Suprapubic skin (tissue), 4 donors: ENCODE measurements at regions not wholly inside any gene's neighbourhood (a gene's known extent, or its start where the extent isn't known, plus 50 kb on each side); places are given as distances from the start of the nearest gene placed in this dataset.

Experiments used
- DNase-seq, 2 donors: peaks; one replicate each; pipeline ENCODE4 v3.0.0-alpha.2; 2019; ENCODE audit warnings: low spot score in 2 of 2
- H3K27ac ChIP-seq: fragments of 200-600 bp; sonication (generic); one replicate; pipeline ENCODE4 v1.5.1; 2019
- H3K27me3 ChIP-seq: fragments of 200-600 bp; sonication (generic); one replicate; pipeline ENCODE4 v1.5.1; 2019
- H3K36me3 ChIP-seq: fragments of 200-600 bp; sonication (generic); one replicate; pipeline ENCODE4 v1.5.1; 2019
- H3K4me1 ChIP-seq: fragments of 200-600 bp; sonication (generic); one replicate; pipeline ENCODE4 v1.5.1; 2019
- H3K4me3 ChIP-seq: fragments of 200-600 bp; sonication (generic); one replicate; pipeline ENCODE4 v1.5.1; 2019; ENCODE audit warnings: mild to moderate bottlenecking
- H3K9me3 ChIP-seq: fragments of 200-600 bp; sonication (generic); one replicate; pipeline ENCODE4 v1.5.1; 2019
- CTCF ChIP-seq, 2 donors: fragments of 200-600 bp in 1 of 2; fragments of 450-650 bp in 1 of 2; sonication (generic) in 1 of 2; IDR thresholded peaks; one replicate each; pipeline ENCODE4 v1.5.1; 2016 to 2019; ENCODE audit warnings: antibody characterized with exemption in 2 of 2, mild to moderate bottlenecking in 1 of 2, moderate library complexity in 1 of 2
- EP300 ChIP-seq: sonication (generic); formaldehyde crosslinking; IDR thresholded peaks from one replicate; pipeline ENCODE4 v1.6.1; 2017; ENCODE audit warnings: antibody characterized with exemption
- POLR2A ChIP-seq, 2 donors: fragments of 450-650 bp; IDR thresholded peaks; one replicate each; pipeline ENCODE4 v1.6.1; 2017; ENCODE audit warnings: antibody characterized with exemption in 2 of 2, mild to moderate bottlenecking in 2 of 2, moderate library complexity in 2 of 2
- POLR2AphosphoS5 ChIP-seq, 3 donors: sonication (generic); formaldehyde crosslinking; IDR thresholded peaks; one replicate each; pipeline ENCODE4 v1.6.1; 2017; ENCODE audit warnings: antibody characterized with exemption in 3 of 3
- whole genome bisulfite sequencing: methylation state at CpG from one replicate; pipeline ENCODE4 v1.1.5; 2018; 5-methylcytosine and 5-hydroxymethylcytosine counted together

DNA sequence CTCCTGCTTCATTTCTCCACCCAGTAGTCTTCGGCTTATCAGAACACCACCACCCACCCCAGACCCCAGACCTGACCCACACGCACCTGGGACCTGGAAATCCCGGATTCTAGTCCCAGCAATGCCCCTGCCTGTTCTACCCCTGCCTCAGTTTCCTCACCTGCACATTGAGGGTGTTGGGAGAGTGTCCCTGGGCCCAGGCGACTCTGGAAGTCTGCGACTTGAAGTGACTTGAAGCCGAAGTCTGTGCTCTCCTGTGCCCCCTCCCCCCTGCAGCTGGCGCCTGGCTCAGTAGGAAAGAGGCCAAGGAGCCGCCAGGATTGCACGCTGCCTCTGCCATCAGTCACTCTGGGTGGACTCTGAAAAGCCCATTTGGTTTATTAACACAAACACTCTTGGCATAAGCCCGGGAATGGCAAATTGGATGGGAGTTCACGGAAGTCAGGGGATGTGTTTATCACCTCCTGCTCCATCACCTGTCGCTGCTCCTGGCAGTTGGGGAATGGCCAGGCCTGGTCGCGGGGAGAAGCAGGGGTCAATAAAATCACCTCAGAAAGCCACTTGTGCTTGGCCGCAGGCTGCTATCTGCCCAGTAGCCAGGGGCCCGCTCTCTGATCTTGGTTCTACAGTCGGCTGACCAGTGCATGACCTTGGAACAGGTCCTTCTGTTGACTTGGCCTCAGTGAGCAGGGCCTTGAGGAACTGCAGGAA is 132.7 kb downstream of the ACTL8 start:
- WGBS = 50% methylated on average over 17 of the region's 17 CpGs

GRCh38 chr1:17890056-17890814 is 135.1 kb downstream of the ACTL8 start:
- peak in 1 of 2 donors; percentile 69 for DNase-seq
- TF ChIP-seq POLR2A (IDR thresholded peaks at IDR 0.05) = no peak
- TF ChIP-seq EP300 = no peak
- TF ChIP-seq CTCF (IDR thresholded peaks at IDR 0.05) = no peak
- TF ChIP-seq POLR2AphosphoS5 (IDR thresholded peaks at IDR 0.05) = no peak
- Histone ChIP-seq H3K9me3 (no peaks in the 10 kb centered on the region), H3K27me3 (peaks cover 68% of the 10 kb centered on the region), H3K27ac (no peak overlapping the region), H3K36me3 (no peaks in the 10 kb centered on the region), H3K4me1 (no peaks in the 10 kb centered on the region), H3K4me3 (no peak overlapping the region)
- 59% methylated on average over 22 of the region's 23 CpGs for WGBS

More for the DNA sequence above, 132.7 kb downstream of the ACTL8 start:
- Histone ChIP-seq H3K9me3 (no peaks in the 10 kb centered on the region), H3K4me3 (no peak overlapping the region), H3K4me1 (no peaks in the 10 kb centered on the region), H3K27me3 (peaks cover 74% of the 10 kb centered on the region), H3K36me3 (no peaks in the 10 kb centered on the region), H3K27ac (no peak overlapping the region)
- TF ChIP-seq POLR2AphosphoS5 (IDR thresholded peaks at IDR 0.05) (no peak), POLR2A (IDR thresholded peaks at IDR 0.05) (no peak), CTCF (IDR thresholded peaks at IDR 0.05) (no peak), EP300 (no peak)
- DNase-seq = peak in 1 of 2 donors; percentile 70

DNA sequence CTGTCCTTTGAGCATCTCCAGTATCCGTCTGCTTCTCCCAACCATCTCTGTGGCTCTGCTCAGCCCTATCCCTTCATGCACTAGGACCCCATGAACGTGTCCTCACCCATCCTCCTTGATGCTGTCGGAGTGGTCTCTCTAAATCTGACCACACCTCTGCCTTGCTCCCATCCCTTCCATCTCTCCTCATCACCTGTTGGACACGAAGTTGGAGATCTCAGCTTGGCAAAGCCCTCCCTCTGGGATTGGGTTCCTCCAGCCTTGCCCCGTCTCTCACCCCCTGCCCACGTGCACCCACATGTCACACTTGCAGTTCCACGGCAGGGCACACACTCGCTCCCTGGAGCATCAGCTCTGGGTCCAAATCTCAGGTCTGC is 135.7 kb downstream of the ACTL8 start:
- Histone ChIP-seq H3K36me3 (no peaks in the 10 kb centered on the region), H3K4me3 (no peak overlapping the region), H3K27ac (no peak overlapping the region), H3K4me1 (no peaks in the 10 kb centered on the region), H3K27me3 (peaks cover 71% of the 10 kb centered on the region), H3K9me3 (no peaks in the 10 kb centered on the region)
- DNase-seq = peak in 1 of 2 donors; percentile 35
- 75% methylated on average over 8 of the region's 8 CpGs for WGBS
- no peak for TF ChIP-seq POLR2AphosphoS5 (IDR thresholded peaks at IDR 0.05)
- TF ChIP-seq CTCF (IDR thresholded peaks at IDR 0.05) = no peak

GRCh38 chr1:17891205-17892110 is 136.3 kb downstream of the ACTL8 start:
- Histone ChIP-seq H3K4me3 (no peak overlapping the region), H3K4me1 (no peaks in the 10 kb centered on the region), H3K36me3 (no peaks in the 10 kb centered on the region), H3K27ac (no peak overlapping the region), H3K9me3 (no peaks in the 10 kb centered on the region), H3K27me3 (peaks cover 75% of the 10 kb centered on the region)
- 56% methylated on average over 8 of the region's 9 CpGs for WGBS
- TF ChIP-seq POLR2AphosphoS5 (IDR thresholded peaks at IDR 0.05) (no peak), POLR2A (IDR thresholded peaks at IDR 0.05) (no peak), CTCF (IDR thresholded peaks at IDR 0.05) (no peak), EP300 (no peak)
- DNase-seq = peak in 1 of 2 donors; percentile 74
